Left renal cortex interstitium (tissue), 4 donors: ENCODE measurements at regions not wholly inside any gene's neighbourhood (a gene's known extent, or its start where the extent isn't known, plus 50 kb on each side); places are given as distances from the start of the nearest gene placed in this dataset.

ENCODE experiments used
- DNase-seq, 4 donors: peaks; one replicate each; pipeline ENCODE4 v3.0.0-alpha.2; 2013; ENCODE audit warnings: low read depth in 4 of 4, low spot score in 2 of 4, missing footprints in 1 of 4

DNA sequence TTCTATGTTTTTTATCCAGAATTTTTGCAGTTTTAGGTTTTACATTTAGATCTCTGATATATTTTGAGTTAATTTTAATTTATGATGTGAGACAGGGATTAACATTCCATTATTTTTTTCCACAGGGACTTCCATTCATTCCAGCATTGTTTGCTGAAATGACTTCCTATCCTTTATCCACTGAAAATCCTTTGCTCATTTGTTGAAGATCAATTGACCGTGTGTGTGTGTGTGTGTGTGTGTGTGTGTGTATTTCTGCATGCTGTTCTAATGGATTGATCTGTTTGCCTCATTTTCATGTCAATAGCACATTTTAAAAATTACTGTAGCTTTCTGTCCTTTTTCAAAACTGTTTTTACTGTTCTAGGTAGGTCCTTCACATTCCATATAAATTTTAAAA is 480.3 kb downstream of the DSC3 start:
- no peak for DNase-seq

DNA sequence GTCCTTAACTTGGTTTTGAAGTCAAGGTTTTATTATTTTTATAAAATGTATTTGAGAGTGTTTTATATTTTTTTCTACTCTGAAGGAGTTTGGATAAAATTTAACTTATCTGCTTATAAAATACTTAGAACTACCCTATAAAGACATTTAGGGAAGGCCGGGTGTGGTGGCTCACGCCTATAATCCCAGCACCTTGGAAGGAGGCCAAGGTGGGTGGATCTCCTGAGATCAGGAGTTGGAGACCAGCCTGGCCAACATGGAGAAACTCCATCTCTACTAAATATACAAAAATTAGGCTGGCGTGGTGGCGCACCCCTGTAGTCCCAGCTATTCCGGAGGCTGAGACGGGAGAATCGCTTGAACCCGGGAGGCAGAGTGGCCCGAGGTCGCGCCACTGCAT is 486.4 kb downstream of the DSC3 start:
- DNase-seq = no peak

DNA sequence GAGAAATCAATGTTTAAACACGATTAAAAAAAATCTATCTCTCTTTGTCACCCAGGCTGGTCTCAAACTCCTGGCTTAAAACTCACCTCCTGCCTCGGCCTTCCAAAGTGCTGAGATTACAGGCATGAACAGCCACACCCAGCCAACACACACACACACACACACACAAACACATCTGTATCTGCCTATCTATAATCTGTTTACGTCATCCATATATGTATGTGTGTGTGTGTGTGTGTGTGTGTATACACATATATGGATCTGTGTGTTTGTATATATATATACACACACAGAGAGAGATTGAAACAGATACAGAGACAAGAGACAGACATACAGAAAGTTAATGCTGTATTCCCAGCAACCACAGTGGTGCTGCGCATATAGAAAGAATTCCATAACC is 497.1 kb downstream of the DSC3 start:
- DNase-seq = no peak

DNA sequence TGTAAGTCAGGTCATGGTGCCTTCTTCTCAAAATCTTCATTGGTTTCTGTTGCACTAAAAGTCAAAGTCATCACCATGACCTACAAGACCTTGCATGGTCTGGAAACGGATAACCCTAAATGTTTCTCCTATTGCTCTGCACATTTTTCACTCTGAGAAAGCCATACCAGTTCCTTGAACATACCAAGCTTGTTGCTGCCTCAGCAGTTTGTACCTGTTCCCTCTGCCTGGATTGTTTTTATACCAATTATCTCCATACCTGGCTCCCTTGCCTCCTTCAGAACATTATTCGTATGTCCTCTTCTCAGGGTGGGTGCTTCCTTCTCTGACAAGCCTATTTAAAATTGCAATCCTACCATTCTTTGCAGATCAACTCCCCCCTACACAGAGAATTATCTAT is 498.4 kb downstream of the DSC3 start:
- no peak for DNase-seq

DNA sequence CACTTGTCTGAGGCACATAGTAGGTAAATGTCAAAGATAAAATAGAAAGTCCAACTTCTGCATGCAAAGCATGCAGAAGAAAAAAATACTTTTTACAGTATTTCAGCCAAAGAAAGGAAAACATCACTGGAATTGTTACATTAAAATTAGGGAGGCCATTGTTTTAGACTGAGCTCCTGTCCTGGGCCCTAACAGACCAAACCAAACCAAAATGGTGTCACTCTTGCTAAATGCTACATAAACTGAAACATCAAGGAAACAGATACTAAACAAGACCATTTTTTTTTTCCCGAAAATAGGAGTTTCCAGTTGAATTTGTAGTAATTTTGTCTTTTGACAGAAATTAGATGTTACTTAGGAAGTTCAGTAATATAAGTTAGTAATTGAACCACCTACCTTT is 508.8 kb downstream of the DSC3 start:
- DNase-seq = no peak

DNA sequence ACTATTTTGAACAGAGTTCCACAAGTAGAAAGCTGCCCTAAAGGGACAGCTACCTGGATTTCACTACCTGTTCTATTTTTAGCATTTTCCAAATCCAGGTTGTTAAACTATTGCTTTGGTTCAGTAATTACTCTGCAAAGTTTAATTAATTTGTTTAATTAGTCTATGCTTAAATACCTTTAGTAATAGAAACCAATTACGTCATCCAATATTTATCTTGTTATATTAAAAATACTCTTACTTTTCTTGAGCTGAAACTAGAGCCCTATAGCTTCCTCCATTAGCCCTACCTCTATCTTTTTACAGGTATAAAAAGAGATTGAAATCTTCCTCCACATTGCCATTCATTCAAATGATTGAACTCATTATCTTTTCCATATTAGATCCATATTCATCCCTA is 514.6 kb downstream of the DSC3 start:
- DNase-seq = no peak

DNA sequence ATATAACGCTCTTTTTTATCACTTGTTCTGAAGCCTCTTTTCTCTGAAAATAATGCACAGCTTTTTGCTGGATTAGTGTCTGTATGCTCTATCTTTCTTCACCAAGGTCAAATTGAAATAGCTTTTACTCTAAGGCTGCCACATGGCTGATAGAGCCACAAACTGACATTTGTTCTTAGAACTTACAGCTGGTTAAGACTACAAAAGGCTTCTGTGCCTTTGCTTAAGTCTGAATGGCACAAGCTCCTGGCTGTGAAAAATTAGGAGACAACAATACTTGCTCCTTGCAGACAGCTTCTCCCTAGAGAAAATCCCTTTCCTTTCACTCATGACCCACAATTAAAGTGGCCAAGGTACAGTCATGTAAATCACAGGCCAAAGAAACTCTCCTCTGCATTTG is 515.3 kb downstream of the DSC3 start:
- DNase-seq = no peak

DNA sequence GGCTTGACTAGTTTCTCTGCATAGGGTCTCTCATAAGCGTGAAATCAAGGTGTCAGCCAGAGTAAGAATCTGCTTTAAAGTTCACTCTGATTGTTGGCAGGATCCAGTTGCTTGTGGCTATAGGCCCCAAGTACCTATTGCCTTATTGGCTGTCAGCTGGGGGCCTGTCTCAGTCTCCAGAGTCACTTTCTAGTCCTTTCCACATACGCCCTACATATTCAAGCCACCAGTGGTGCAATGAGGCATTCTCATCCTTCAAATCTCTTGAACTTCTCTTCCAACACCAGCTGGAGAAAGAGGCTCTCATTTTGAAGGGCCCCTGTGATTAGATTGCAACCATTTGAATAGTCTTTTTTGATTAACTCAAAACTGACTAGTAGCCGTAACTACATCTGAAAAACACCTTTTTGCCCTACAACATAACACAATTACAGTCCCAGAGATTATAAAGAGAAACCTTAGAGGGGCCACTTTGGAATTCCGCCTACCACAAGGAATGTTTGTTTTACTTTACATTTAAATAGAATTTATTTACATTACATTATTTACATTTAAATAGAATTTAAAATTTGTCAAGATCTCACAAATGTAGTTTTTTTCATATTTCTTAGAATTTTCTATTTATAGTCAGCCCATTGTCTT is 520.1 kb downstream of the DSC3 start:
- no peak for DNase-seq

DNA sequence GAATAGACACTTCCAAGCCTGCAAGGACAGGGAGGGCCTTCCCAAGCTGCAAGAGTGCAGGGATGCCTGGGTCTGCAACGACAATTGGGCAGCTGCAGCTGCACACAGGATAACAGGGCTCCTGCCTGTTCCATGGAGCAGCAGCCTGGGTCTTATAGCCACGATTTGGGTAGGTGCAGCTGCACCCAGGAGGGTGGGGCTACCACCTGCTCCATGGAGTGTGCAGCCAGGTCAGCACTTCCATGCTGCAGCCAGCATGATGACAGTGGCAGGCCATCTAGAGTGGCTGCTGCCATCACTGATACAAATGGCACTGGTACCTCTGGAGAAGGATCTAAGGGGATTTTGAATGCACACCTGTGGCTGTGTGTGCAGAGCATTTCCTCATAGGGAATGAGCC is 528.5 kb downstream of the DSC3 start:
- DNase-seq = no peak

DNA sequence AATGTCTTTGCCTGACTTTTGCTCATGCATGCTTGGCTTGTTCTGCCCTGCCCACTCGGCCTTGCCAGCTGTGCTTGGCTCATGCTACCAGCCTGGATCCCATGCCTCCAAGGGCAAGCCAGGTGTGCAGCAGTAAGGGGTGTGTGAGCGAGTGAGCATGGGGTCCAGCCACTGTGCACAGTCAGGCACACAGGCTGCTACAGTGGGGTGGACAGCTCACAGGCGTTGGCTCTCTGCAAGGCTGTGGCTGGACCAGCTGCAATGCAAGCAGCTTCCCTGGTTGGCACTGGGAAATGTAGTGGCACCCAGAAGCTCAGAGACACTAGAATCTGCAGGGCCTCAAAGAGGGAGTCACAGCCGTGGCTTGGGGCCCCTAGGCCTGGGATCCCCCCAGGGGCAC is 529.7 kb downstream of the DSC3 start:
- no peak for DNase-seq

DNA sequence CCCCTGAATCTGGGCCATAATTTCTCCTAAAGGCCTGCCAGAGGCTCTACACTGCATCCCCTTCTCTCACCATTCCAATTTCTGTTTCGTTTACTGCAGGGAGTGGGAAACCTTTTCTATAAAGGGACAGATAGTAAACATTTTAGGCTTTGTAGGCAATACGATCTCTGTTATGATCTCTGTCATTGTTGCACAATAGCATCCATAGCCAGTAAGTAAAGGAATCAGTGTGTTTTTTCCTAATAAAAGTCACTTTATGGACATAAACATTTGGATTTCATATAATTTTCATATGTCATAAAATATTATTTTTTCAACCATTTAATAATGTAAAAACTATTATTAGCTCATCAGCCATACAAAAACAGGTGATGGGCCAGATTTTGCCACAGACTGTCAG is 531.7 kb downstream of the DSC3 start:
- no peak for DNase-seq

DNA sequence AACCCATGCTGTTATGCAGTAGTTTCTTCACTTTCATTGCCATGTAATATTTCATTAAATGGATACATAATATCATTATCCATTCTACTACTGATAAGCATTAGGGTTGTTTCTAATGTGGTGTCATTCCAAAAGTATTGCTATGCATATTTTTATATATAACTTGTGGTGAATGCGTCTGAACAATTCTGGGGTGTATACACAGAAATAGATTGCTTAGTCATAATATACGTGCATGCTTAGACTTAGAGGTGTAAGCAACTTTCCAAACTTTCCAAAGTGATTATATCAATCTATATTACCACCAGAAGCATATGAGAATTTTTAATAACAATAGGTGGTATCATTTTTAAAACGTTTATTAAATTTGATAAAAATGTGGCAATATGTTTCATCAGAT is 540.9 kb downstream of the DSC3 start:
- no peak for DNase-seq

DNA sequence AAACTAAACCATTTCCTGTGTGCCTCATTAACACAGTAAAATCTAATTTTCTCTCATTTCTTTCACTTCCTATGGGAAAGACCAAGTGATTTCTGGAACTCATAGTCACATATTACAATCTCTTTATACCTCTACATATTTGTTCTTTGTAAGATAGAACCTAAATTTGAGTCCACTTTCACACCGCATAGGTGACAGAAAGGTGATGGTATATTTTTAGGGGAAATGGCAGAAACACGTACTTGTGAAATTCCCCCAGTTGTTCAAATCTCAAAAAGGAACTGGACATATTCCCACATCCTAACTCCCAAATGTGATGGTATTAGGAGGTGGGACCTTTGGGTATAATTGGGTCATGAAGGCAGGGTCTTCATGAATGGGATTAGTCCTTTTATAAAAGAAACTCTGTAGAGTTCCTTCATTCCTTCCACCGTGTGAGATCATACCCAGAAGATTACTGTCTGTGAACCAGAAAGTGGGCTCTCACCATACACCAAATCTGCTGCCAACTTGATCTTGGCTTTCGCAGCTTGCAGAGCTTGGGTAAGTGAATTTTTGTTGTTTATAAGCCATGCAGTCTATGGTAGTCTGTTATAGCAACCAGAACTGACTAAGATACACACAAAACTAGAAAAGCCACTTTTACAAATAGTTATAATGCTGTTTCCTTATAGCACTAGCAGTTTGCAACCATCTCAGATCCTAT is 542.1 kb downstream of the DSC3 start:
- no peak for DNase-seq

DNA sequence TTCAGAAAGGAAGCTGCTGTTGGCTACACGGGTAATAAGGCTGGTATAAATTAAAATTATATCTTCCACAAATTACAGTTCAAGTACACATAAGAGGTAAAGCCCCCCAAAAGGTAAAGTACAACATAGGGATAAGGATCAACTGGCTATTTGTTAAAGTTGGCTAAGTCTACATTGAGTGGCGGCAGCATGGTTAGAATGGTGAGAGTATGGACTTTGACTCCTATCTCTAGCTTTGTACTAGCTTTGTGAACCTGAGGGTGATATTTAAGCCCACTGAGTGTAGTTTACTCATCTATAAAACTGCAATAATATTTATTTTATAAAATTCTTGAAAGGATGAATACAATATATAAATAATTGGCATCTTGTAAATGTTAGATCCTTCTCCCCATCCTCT is 542.8 kb downstream of the DSC3 start:
- no peak for DNase-seq

DNA sequence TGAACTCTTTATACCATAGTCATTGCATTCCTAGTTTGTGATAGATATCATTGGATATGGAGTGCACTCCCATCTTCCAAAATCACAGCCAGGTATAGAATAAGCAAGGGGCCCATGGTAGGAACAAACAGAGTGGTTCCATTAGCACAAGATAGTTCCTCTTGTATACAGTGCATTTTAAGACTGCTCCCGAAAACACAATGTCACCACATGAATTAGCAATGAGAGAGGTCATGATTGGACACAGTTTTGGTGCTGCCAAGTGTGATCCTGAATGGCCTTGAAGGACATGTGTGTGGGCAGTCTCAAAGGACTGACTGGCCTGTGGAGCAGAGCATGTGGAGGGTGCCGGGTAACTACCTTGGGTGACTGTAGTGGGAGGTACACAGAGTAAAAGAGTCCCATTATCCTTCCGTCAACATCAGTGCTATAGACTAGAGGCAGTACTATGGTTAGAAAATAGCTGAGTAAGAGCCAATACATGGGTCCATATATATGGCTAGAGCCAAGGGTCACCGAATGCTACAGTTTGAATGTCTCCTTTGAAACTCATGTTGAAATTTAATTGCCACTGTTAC is 549.9 kb downstream of the DSC3 start:
- no peak for DNase-seq

DNA sequence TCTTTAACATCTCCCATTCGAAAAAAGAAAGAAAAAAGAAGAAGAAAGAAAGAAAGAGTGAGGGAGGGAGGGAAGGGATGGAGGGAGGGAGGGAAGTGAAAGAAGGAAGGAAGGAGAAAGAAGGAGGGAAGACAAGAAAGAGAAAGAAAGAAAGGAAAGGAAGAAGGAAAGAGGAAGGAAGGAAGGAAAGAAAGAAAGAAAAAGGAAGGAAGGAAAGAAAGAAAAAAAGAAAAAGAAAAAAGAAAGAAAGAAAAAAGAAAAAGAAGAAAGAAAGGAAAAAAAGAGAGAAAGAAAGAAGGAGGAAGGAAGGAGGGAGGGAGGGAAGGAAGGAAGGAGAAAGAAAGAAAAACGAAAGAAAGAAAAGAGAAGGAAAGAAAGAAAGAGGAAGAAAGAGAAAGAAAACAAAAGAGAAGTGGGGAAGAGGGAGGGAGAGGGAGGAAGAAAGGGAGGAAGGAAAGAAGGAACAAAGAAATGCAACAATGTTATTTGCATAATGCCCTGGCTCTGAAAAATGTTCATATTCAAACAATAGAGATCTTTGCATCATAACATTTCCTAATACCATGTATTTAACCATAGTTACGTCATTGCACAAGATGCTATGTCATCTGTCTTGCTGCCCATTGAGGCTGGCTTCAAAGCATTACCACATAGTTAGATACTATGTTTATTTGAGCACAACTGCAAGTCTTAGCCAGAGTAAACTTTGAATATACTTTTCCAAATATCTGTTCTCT is 550.6 kb downstream of the DSC3 start:
- DNase-seq = no peak

DNA sequence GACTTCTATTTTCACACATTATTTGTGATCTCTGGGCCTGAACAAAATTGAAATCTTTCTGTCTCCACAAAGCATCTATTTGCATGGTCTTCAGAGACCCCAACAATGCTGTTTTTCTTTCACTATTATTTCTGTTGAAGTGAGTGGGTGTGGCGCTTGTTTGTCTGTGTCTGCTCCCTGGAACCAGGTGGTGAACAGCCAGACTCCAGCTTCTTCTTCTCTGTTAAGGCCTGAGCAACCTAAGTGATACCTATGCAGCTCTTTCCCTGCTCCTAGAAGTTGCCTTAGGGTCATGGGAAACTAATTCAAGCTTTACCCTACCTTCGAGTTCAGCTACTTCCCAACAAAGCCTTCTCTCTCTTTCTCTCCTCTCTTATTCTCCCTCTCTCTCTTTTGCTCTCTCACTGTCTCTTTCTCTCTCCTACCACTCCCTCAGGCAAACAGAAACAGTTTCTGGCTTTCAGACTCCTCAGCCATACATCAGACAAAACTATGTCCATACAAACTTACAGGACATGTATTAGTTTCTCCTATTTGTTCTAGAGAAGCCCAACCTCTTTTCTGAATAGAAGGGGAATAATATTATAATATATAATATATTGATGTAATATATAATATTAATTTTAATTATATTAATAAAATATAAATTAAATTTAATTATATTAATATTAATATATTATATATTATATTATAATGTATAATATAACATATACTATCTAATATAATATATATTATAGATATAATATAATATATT is 552.5 kb downstream of the DSC3 start:
- no peak for DNase-seq

DNA sequence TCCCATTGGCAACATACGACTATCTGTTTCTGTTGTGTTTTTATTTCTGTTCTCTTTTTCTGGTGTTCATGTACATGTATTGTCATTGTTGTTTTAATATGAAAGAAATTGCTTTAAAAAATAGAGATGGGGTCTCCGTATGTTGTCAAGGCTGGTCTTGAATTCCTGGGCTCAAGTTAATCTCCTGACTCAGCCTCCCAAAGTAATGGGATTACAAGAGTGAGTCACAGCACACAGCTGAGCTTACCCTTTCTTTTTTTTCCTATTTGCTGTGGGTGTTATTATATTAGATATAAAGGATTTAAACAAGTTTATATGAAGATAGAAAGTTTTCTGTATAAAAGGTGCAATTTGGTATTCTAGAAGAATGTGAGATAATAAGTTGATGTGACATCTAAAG is 554.6 kb downstream of the DSC3 start:
- no peak for DNase-seq

DNA sequence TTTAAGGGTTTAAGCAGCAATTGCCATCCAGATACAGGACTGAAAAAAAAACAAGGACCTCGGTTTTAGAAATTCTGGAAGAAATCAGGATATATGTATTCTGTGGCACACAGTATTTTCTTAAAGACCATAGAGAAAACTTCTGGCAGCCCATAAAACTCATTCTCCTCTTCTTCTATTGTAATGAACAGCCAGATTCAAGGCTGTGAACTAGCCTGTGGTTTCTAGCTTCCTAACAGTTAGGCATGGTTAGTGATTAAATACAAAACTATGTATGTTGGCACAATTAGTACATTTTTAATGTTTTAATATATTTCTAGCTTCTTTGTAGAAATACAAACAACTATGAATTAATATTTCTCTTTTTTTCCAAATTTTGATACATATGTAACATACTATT is 555.7 kb downstream of the DSC3 start:
- no peak for DNase-seq

DNA sequence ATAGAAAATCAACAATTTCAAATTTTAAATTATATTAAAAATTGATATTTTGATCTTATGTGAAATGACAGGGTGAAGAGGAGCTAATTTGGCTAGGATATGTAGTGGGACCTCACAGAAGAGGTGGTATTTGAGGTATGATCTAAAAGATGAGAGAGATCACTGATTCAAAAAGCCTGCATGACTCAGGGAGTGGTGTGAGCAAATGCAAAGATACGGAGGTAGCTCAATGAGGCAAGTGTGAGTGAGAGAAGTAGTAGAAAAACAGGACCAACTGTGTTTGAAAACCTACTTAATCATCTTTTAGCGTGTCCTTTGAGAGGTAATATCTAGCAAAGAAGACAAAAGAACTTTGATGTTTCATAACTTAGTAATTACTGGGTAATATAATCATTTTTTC is 557.5 kb downstream of the DSC3 start:
- DNase-seq = no peak

DNA sequence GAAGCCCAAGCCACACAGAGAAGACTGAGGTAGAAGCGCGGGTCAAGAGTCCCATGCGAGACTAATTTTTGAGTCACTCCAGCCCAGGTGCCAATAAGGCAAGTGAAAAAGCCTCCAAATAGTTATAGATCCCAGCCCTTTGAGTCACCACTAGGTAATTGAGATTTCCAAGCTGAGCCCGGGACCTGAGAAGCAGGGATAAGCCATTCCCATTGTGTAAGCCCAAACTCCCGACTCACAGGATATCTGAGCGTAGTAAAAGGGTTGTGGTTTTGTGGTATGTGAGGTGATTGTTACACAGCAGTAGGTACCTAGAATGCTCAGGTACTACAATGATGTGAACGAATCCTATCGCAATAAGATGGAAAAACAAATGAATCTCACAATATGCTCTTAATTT is 560.7 kb downstream of the DSC3 start:
- no peak for DNase-seq
